Erythroblast (primary cell): ENCODE measurements at regions not wholly inside any gene's neighbourhood (a gene's known extent, or its start where the extent isn't known, plus 50 kb on each side); places are given as distances from the start of the nearest gene placed in this dataset.

Experiments
- GATA1 ChIP-seq: IDR thresholded peaks from 2 replicates; pipeline ENCODE4 v1.6.1; 2011; ENCODE audit warnings: low read depth, mild to moderate bottlenecking, control low read depth, low read length, moderate library complexity
- POLR2A ChIP-seq: IDR thresholded peaks from 2 replicates; pipeline ENCODE4 v1.6.1; 2011; ENCODE audit warnings: mild to moderate bottlenecking, low read length

DNA sequence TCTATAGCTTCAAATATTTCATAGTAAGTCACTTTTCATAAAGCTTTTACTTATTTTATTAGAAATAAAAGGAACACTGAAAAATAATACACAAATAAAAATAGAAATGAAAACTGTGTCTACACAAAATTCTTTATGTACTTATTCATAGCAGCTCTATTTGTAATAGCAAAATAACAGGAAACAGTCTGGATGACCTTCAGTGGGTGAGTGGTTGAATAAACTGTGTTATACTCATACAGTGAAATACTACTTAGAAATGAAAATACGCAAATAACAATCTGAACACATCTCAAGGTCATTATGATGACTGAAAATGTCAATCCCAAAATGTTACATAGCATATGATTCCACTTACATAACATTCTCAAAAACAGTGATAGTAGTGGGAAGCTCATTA lies 138.7 kb upstream of the PCLO start:
- TF ChIP-seq POLR2A: no peak
- TF ChIP-seq GATA1: no peak
